ENCODE measurements at regions not wholly inside any gene's neighbourhood (a gene's known extent, or its start where the extent isn't known, plus 50 kb on each side); places are given as distances from the start of the nearest gene placed in this dataset.

DNA sequence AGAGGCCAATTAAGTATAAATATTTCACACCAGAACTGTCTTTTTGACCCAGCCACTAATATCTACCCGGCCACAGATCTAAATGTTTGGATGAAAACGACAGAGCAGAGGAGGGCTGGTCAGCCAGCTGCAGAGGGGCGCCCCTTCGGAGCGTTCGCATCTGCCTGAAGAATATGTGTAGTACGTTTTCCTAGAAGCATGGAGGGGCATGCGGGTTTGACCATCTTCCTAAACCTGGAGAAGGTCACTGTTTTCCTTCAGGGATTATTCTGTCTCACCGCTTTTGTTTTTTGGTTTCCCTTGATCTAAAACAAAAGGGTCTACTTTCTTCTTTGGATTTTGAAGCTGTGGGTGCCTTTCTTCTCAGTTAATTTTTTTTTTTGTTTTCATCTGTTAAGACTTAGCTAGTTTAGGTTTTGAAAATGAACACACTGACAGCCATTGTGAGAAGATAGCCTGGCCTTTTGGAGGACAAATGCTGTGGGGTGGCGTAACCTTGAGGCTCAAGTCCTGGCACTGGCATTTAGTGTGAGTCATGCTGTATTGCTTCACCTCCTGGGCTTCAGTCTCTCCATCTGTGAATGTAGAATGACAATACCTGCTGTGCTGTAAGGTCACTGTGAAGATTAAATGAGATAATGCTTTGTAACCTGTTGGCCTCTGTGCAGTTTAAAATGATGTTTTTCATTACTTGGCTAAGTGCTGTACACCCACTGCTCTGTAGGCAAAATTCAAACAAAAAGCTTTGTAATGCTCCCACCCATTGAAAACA, 74.1 kb upstream of the IRF2BP2 start (continued):
- TF ChIP-seq ZNF433 (tag by site-specific recombination; IDR thresholded peaks at IDR 0.05; ENCODE audit: low read depth) = 0 out of 2 replicates have a peak, but pooled peaks have one; percentile 3
- TF ChIP-seq ZNF658 (tag by site-specific recombination; IDR thresholded peaks at IDR 0.05) = no peak
- TF ChIP-seq FEZF1 (tag by site-specific recombination; IDR thresholded peaks at IDR 0.05) = no peak
- no peak for TF ChIP-seq ZNF791 (tag by site-specific recombination; IDR thresholded peaks at IDR 0.05)
- no peak for TF ChIP-seq REPIN1 (tag by site-specific recombination; IDR thresholded peaks at IDR 0.05; ENCODE audit: low read depth)
- TF ChIP-seq, protein P1, sequence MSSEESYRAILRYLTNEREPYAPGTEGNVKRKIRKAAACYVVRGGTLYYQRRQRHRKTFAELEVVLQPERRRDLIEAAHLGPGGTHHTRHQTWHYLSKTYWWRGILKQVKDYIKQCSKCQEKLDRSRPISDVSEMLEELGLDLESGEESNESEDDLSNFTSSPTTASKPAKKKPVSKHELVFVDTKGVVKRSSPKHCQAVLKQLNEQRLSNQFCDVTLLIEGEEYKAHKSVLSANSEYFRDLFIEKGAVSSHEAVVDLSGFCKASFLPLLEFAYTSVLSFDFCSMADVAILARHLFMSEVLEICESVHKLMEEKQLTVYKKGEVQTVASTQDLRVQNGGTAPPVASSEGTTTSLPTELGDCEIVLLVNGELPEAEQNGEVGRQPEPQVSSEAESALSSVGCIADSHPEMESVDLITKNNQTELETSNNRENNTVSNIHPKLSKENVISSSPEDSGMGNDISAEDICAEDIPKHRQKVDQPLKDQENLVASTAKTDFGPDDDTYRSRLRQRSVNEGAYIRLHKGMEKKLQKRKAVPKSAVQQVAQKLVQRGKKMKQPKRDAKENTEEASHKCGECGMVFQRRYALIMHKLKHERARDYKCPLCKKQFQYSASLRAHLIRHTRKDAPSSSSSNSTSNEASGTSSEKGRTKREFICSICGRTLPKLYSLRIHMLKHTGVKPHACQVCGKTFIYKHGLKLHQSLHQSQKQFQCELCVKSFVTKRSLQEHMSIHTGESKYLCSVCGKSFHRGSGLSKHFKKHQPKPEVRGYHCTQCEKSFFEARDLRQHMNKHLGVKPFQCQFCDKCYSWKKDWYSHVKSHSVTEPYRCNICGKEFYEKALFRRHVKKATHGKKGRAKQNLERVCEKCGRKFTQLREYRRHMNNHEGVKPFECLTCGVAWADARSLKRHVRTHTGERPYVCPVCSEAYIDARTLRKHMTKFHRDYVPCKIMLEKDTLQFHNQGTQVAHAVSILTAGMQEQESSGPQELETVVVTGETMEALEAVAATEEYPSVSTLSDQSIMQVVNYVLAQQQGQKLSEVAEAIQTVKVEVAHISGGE (tag by site-specific recombination; conservative IDR thresholded peaks at IDR 0.05; ENCODE audit: low read depth) = no peak
- TF ChIP-seq ZNF366 (tag by site-specific recombination; conservative IDR thresholded peaks at IDR 0.05) = 0 out of 2 replicates have a peak, but pooled peaks have one; percentile 32
- no peak for TF ChIP-seq ZNF785 (tag by site-specific recombination; IDR thresholded peaks at IDR 0.05)
- no peak for TF ChIP-seq MEIS1 (CRISPR knock-in tag; IDR thresholded peaks at IDR 0.05; ENCODE audit: borderline replicate concordance)
- TF ChIP-seq, protein P2, sequence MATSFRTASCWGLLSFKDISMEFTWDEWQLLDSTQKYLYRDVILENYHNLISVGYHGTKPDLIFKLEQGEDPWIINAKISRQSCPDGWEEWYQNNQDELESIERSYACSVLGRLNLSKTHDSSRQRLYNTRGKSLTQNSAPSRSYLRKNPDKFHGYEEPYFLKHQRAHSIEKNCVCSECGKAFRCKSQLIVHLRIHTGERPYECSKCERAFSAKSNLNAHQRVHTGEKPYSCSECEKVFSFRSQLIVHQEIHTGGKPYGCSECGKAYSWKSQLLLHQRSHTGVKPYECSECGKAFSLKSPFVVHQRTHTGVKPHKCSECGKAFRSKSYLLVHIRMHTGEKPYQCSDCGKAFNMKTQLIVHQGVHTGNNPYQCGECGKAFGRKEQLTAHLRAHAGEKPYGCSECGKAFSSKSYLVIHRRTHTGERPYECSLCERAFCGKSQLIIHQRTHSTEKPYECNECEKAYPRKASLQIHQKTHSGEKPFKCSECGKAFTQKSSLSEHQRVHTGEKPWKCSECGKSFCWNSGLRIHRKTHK (tag by site-specific recombination; IDR thresholded peaks at IDR 0.05) = no peak
- no peak for TF ChIP-seq ZNF549 (tag by site-specific recombination; IDR thresholded peaks at IDR 0.05)
- TF ChIP-seq ZNF155 (tag by site-specific recombination; IDR thresholded peaks at IDR 0.05) = no peak
- TF ChIP-seq ZNF23 (tag by site-specific recombination; IDR thresholded peaks at IDR 0.05; ENCODE audit: borderline replicate concordance) = no peak
- no peak for TF ChIP-seq ZNF830 (tag by site-specific recombination; IDR thresholded peaks at IDR 0.05; ENCODE audit: low read depth)
- TF ChIP-seq ZNF626 (tag by site-specific recombination; IDR thresholded peaks at IDR 0.05) = no peak
- TF ChIP-seq GFI1B (tag by site-specific recombination; IDR thresholded peaks at IDR 0.05) = no peak
- TF ChIP-seq ZNF10 (tag by site-specific recombination; IDR thresholded peaks at IDR 0.05) = 0 out of 2 replicates have a peak, but pooled peaks have one; percentile 25
- TF ChIP-seq, protein P3, sequence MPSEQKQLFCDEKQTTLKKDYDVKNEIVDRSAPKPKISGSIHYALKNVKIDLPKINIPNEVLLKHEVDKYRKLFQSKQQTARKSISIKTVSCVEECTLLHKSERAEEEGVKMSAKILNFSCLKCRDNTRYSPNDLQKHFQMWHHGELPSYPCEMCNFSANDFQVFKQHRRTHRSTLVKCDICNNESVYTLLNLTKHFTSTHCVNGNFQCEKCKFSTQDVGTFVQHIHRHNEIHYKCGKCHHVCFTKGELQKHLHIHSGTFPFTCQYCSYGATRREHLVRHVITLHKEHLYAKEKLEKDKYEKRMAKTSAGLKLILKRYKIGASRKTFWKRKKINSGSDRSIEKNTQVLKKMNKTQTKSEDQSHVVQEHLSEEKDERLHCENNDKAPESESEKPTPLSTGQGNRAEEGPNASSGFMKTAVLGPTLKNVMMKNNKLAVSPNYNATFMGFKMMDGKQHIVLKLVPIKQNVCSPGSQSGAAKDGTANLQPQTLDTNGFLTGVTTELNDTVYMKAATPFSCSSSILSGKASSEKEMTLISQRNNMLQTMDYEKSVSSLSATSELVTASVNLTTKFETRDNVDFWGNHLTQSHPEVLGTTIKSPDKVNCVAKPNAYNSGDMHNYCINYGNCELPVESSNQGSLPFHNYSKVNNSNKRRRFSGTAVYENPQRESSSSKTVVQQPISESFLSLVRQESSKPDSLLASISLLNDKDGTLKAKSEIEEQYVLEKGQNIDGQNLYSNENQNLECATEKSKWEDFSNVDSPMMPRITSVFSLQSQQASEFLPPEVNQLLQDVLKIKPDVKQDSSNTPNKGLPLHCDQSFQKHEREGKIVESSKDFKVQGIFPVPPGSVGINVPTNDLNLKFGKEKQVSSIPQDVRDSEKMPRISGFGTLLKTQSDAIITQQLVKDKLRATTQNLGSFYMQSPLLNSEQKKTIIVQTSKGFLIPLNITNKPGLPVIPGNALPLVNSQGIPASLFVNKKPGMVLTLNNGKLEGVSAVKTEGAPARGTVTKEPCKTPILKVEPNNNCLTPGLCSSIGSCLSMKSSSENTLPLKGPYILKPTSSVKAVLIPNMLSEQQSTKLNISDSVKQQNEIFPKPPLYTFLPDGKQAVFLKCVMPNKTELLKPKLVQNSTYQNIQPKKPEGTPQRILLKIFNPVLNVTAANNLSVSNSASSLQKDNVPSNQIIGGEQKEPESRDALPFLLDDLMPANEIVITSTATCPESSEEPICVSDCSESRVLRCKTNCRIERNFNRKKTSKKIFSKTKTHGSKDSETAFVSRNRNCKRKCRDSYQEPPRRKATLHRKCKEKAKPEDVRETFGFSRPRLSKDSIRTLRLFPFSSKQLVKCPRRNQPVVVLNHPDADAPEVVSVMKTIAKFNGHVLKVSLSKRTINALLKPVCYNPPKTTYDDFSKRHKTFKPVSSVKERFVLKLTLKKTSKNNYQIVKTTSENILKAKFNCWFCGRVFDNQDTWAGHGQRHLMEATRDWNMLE (tag by site-specific recombination; conservative IDR thresholded peaks at IDR 0.05; ENCODE audit: low read depth) = no peak
- TF ChIP-seq ZFHX2 (tag by site-specific recombination; conservative IDR thresholded peaks at IDR 0.05) = no peak
- TF ChIP-seq GLI4 (tag by site-specific recombination; IDR thresholded peaks at IDR 0.05) = no peak
- TF ChIP-seq HOXD13 (CRISPR knock-in tag; IDR thresholded peaks at IDR 0.05; ENCODE audit: borderline replicate concordance) = no peak
- TF ChIP-seq, protein P4, sequence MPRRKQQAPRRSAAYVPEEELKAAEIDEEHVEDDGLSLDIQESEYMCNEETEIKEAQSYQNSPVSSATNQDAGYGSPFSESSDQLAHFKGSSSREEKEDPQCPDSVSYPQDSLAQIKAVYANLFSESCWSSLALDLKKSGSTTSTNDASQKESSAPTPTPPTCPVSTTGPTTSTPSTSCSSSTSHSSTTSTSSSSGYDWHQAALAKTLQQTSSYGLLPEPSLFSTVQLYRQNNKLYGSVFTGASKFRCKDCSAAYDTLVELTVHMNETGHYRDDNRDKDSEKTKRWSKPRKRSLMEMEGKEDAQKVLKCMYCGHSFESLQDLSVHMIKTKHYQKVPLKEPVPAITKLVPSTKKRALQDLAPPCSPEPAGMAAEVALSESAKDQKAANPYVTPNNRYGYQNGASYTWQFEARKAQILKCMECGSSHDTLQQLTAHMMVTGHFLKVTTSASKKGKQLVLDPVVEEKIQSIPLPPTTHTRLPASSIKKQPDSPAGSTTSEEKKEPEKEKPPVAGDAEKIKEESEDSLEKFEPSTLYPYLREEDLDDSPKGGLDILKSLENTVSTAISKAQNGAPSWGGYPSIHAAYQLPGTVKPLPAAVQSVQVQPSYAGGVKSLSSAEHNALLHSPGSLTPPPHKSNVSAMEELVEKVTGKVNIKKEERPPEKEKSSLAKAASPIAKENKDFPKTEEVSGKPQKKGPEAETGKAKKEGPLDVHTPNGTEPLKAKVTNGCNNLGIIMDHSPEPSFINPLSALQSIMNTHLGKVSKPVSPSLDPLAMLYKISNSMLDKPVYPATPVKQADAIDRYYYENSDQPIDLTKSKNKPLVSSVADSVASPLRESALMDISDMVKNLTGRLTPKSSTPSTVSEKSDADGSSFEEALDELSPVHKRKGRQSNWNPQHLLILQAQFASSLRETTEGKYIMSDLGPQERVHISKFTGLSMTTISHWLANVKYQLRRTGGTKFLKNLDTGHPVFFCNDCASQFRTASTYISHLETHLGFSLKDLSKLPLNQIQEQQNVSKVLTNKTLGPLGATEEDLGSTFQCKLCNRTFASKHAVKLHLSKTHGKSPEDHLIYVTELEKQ (tag by site-specific recombination; IDR thresholded peaks at IDR 0.05; ENCODE audit: borderline replicate concordance) = no peak

Measured in HEK293 (cell line).